GM12878 (cell line): ENCODE measurements at regions not wholly inside any gene's neighbourhood (a gene's known extent, or its start where the extent isn't known, plus 50 kb on each side); places are given as distances from the start of the nearest gene placed in this dataset.

ENCODE experiments used
- ATAC-seq: fragments of 200-7000 bp; cut with Tn5 transposase; 3 replicates; pipeline ENCODE4 v1.9.1; 2020; ENCODE audit warnings: mild to moderate bottlenecking, moderate library complexity
- BruUV-seq: library from RNA; stranded (reverse); fragments of 400-500 nt; replicated peaks from 2 replicates; lab custom pipeline; 2021; lab: Mats Ljungman, UMichigan
- CTCF ChIA-PET: fragments of 300-600 bp; sonication (Branson Sonifier 250); formaldehyde crosslinking; extraction: SDS; loops from one replicate; lab custom pipeline; 2021; ENCODE audit warnings: inconsistent platforms; lab: Yijun Ruan, JAX
- POLR2A ChIA-PET: fragments of 350-600 bp; formaldehyde crosslinking; extraction: SDS; loops from one replicate; lab custom pipeline; 2021; ENCODE audit warnings: inconsistent platforms; lab: Charles Lee
- RAD21 ChIA-PET: fragments of 300-600 bp; sonication (Branson Sonifier 250); formaldehyde crosslinking; loops from one replicate; lab custom pipeline; 2023; ENCODE audit warnings: antibody characterized with exemption; ENCODE audit not compliant: unreplicated experiment; lab: Charles Lee
- SMC1A ChIA-PET: fragments of 300-600 bp; sonication (Branson Sonifier 250); formaldehyde crosslinking; loops from one replicate; lab custom pipeline; 2023; ENCODE audit not compliant: unreplicated experiment, uncharacterized antibody; lab: Charles Lee
- DNase-seq: peaks from one replicate; pipeline ENCODE4 v3.0.0-alpha.2; 2011; ENCODE audit warnings: low read depth, low spot score
- FAIRE-seq: peaks from 3 replicates; lab custom pipeline; 2011; peaks lifted over from hg19 to GRCh38; lab: Jason Lieb, UNC
- H2AFZ ChIP-seq: 2 replicates; pipeline ENCODE4 v1.6.0; 2011; ENCODE audit warnings: low read depth, low read length, control low read depth; ENCODE audit not compliant: control insufficient read depth
- H3K27ac ChIP-seq: 2 replicates; pipeline ENCODE4 v1.5.1; 2011; ENCODE audit warnings: control low read depth; ENCODE audit not compliant: control insufficient read depth, insufficient read depth
- H3K27me3 ChIP-seq, 2 experiments: replicated peaks in 1 of 2; 2 replicates each; pipeline versions ENCODE4 v1.6.0 to v1.6.1; 2011; ENCODE audit warnings: low read length in 1 of 2; ENCODE audit not compliant: control insufficient read depth in 2 of 2, insufficient read depth in 2 of 2
- H3K36me3 ChIP-seq, 2 experiments: 2 replicates each; pipeline ENCODE4 v1.5.1; 2011; ENCODE audit warnings: low read length in 1 of 2; ENCODE audit not compliant: control insufficient read depth in 2 of 2, insufficient read depth in 2 of 2
- H3K4me1 ChIP-seq: 2 replicates; pipeline ENCODE4 v1.6.1; 2011; ENCODE audit warnings: mild to moderate bottlenecking, low read length, moderate library complexity, mixed read lengths; ENCODE audit not compliant: control insufficient read depth, insufficient read depth
- H3K4me2 ChIP-seq: 2 replicates; pipeline ENCODE4 v1.6.0; 2011; ENCODE audit warnings: control low read depth; ENCODE audit not compliant: control insufficient read depth, insufficient read depth
- H3K4me3 ChIP-seq: fragments of 200-600 bp; sonication (generic); 2 replicates; pipeline ENCODE4 v1.5.1; 2016
- H3K79me2 ChIP-seq: 2 replicates; pipeline ENCODE4 v1.6.0; 2011; ENCODE audit warnings: low read length; ENCODE audit not compliant: control insufficient read depth, insufficient read depth
- H3K9ac ChIP-seq: 2 replicates; pipeline ENCODE4 v1.8.0; 2011; ENCODE audit warnings: low read length, control low read depth, mixed read lengths; ENCODE audit not compliant: control insufficient read depth, insufficient read depth
- H3K9me3 ChIP-seq: replicated peaks from 3 replicates; pipeline ENCODE4 v1.5.1; 2011; ENCODE audit warnings: mild to moderate bottlenecking, low read length; ENCODE audit not compliant: control insufficient read depth, insufficient read depth
- H4K20me1 ChIP-seq: 2 replicates; pipeline ENCODE4 v1.6.0; 2011; ENCODE audit not compliant: control insufficient read depth, insufficient read depth
- CHD2 ChIP-seq: IDR thresholded peaks from 2 replicates; pipeline ENCODE4 v1.6.1; 2011; ENCODE audit warnings: low read depth, low read length, improper control_type of control experiment, borderline replicate concordance
- GATAD2B ChIP-seq: fragments of 450-650 bp; conservative IDR thresholded peaks from 2 replicates; pipeline ENCODE4 v1.6.1; 2017; ENCODE audit warnings: low read depth, mild to moderate bottlenecking, moderate library complexity
- MTA3 ChIP-seq: IDR thresholded peaks from 2 replicates; pipeline ENCODE4 v1.6.1; 2012; ENCODE audit warnings: low read length, inconsistent platforms, borderline replicate concordance
- MYC ChIP-seq: IDR thresholded peaks from 2 replicates; pipeline ENCODE4 v1.6.1; 2011; ENCODE audit warnings: mild to moderate bottlenecking, low read length, moderate library complexity, inconsistent platforms; ENCODE audit not compliant: insufficient read depth, insufficient replicate concordance, insufficient read length, severe bottlenecking
- NFIC ChIP-seq: IDR thresholded peaks from 2 replicates; pipeline ENCODE4 v1.6.1; 2012; ENCODE audit warnings: low read depth, mild to moderate bottlenecking, inconsistent platforms, low read length, moderate library complexity
- NR2C1 ChIP-seq: fragments of 450-650 bp; IDR thresholded peaks from 2 replicates; pipeline ENCODE4 v1.6.1; 2017; ENCODE audit warnings: antibody characterized with exemption, mild to moderate bottlenecking, moderate library complexity
- NRF1 ChIP-seq: conservative IDR thresholded peaks from 2 replicates; pipeline ENCODE4 v1.6.1; 2011; ENCODE audit warnings: mild to moderate bottlenecking, low read depth, low read length, improper control_type of control experiment
- SUZ12 ChIP-seq: fragments of 200-600 bp; sonication (generic); IDR thresholded peaks from one replicate; pipeline ENCODE4 v1.6.1; 2018; ENCODE audit warnings: antibody characterized with exemption, mild to moderate bottlenecking; ENCODE audit not compliant: unreplicated experiment
- TARDBP ChIP-seq: IDR thresholded peaks from 2 replicates; pipeline ENCODE4 v1.6.1; 2016; ENCODE audit warnings: borderline replicate concordance
- WGBS: methylation state at CpG from one replicate; pipeline ENCODE4 v1.1.6; 2016; ENCODE audit warnings: low lambda C conversion rate; ENCODE audit not compliant: insufficient replicate concordance, insufficient coverage; ENCODE audit errors: missing lambda C conversion rate; 5-methylcytosine and 5-hydroxymethylcytosine counted together
- in situ Hi-C: fragments of 300-500 bp; cut with MboI; formaldehyde crosslinking; loops from 9 replicates; pipeline ENCODE4 v1.14.3; 2018; ENCODE audit warnings: mixed read lengths
- intact Hi-C: fragments of 100-400 bp; cut with micrococcal nuclease; formaldehyde crosslinking; loops from one replicate; pipeline ENCODE4 v1.14.2; 2022; ENCODE audit not compliant: unreplicated experiment
- TF ChIP-seq, protein P1 (sequence below): fragments of 150-350 bp; IDR thresholded peaks from 2 replicates; pipeline ENCODE4 v1.6.1; 2014; ENCODE audit warnings: mild to moderate bottlenecking, low read depth, low read length
- TF ChIP-seq, protein P2 (sequence below): fragments of 450-650 bp; IDR thresholded peaks from 2 replicates; pipeline ENCODE4 v1.6.1; 2018; ENCODE audit warnings: borderline replicate concordance, mild to moderate bottlenecking; ENCODE audit not compliant: partially characterized antibody
- TF ChIP-seq, protein P3 (sequence below): fragments of 450-650 bp; IDR thresholded peaks from 2 replicates; pipeline ENCODE4 v1.6.1; 2017; ENCODE audit warnings: low read depth, mild to moderate bottlenecking, moderate library complexity

- no TSS peak for BruUV-seq
- SMC1A ChIA-PET = interaction anchor here (1.7 kb wide), 1 partner anchor 11 kb away, joined by 4 read pairs; no protein-coding TSS in a partner anchor
- DNase-seq (no peak), FAIRE-seq (no peak), ATAC-seq (no peak)
- Histone ChIP-seq H3K4me3 (no peak overlapping the region), H3K9me3 (no peaks in the 10 kb centered on the region), H3K9ac (no peak overlapping the region), H2AFZ (no peak overlapping the region), H3K27ac (no peak overlapping the region), H3K4me2 (no peak overlapping the region), H3K4me1 (no peaks in the 10 kb centered on the region), H3K79me2 (no peaks in the 10 kb centered on the region), H3K36me3 (no peaks in the 10 kb centered on the region), H4K20me1 (no peaks in the 10 kb centered on the region), H3K27me3 (no peaks in the 10 kb centered on the region)
- RAD21 ChIA-PET = no interaction called here
- 0% methylated on average over 1 of the region's 1 CpG for WGBS
- in situ Hi-C loops (no loop called here), intact Hi-C loops (no loop called here)
- CTCF ChIA-PET = interaction anchor here (0.6 kb wide), 1 partner anchor 666 kb away, joined by 4 read pairs; no protein-coding TSS in a partner anchor
- POLR2A ChIA-PET = interaction anchor here (1.0 kb wide), 1 partner anchor 9 kb away, joined by 3 read pairs; no protein-coding TSS in a partner anchor
- no peak for TF ChIP-seq TARDBP
- TF ChIP-seq NFIC = no peak
- TF ChIP-seq, all 136 proteins: peak for 0
Measured at GRCh38 chr4:74638001-74638400, 156.3 kb downstream of the BTC start.

- H3K79me2 ChIP-seq = no peaks in the 10 kb centered on the region
- DNase-seq (no peak), ATAC-seq (no peak), FAIRE-seq (no peak)
- H4K20me1 ChIP-seq = no peaks in the 10 kb centered on the region
- no peak overlapping the region for H3K4me3 ChIP-seq
- H3K27me3 ChIP-seq = no peaks in the 10 kb centered on the region
- SMC1A ChIA-PET = interaction anchor here (1.7 kb wide), 1 partner anchor 10 kb away, joined by 4 read pairs; no protein-coding TSS in a partner anchor
- H3K4me2 ChIP-seq = no peak overlapping the region
- no peaks in the 10 kb centered on the region for H3K4me1 ChIP-seq
- H3K9ac ChIP-seq = no peak overlapping the region
- no peak overlapping the region for H2AFZ ChIP-seq
- 28% methylated on average over 3 of the region's 3 CpGs for WGBS
- intact Hi-C loops = no loop called here
- POLR2A ChIA-PET = no interaction called here
- H3K9me3 ChIP-seq = no peaks in the 10 kb centered on the region
- RAD21 ChIA-PET = no interaction called here
- no peak overlapping the region for H3K27ac ChIP-seq
- H3K36me3 ChIP-seq = no peaks in the 10 kb centered on the region
- CTCF ChIA-PET = no interaction called here
- in situ Hi-C loops = no loop called here
- no TSS peak for BruUV-seq
- TF ChIP-seq, protein P1, sequence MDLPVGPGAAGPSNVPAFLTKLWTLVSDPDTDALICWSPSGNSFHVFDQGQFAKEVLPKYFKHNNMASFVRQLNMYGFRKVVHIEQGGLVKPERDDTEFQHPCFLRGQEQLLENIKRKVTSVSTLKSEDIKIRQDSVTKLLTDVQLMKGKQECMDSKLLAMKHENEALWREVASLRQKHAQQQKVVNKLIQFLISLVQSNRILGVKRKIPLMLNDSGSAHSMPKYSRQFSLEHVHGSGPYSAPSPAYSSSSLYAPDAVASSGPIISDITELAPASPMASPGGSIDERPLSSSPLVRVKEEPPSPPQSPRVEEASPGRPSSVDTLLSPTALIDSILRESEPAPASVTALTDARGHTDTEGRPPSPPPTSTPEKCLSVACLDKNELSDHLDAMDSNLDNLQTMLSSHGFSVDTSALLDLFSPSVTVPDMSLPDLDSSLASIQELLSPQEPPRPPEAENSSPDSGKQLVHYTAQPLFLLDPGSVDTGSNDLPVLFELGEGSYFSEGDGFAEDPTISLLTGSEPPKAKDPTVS = no peak
- TF ChIP-seq NRF1 (no peak), MTA3 (no peak), MYC (no peak), NR2C1 (no peak), GATAD2B (no peak), SUZ12 (no peak), CHD2 (no peak)
- TF ChIP-seq, protein P2, sequence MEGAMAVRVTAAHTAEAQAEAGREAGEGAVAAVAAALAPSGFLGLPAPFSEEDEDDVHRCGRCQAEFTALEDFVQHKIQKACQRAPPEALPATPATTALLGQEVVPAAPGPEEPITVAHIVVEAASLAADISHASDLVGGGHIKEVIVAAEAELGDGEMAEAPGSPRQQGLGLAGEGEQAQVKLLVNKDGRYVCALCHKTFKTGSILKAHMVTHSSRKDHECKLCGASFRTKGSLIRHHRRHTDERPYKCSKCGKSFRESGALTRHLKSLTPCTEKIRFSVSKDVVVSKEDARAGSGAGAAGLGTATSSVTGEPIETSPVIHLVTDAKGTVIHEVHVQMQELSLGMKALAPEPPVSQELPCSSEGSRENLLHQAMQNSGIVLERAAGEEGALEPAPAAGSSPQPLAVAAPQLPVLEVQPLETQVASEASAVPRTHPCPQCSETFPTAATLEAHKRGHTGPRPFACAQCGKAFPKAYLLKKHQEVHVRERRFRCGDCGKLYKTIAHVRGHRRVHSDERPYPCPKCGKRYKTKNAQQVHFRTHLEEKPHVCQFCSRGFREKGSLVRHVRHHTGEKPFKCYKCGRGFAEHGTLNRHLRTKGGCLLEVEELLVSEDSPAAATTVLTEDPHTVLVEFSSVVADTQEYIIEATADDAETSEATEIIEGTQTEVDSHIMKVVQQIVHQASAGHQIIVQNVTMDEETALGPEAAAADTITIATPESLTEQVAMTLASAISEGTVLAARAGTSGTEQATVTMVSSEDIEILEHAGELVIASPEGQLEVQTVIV = no peak
- TF ChIP-seq, protein P3, sequence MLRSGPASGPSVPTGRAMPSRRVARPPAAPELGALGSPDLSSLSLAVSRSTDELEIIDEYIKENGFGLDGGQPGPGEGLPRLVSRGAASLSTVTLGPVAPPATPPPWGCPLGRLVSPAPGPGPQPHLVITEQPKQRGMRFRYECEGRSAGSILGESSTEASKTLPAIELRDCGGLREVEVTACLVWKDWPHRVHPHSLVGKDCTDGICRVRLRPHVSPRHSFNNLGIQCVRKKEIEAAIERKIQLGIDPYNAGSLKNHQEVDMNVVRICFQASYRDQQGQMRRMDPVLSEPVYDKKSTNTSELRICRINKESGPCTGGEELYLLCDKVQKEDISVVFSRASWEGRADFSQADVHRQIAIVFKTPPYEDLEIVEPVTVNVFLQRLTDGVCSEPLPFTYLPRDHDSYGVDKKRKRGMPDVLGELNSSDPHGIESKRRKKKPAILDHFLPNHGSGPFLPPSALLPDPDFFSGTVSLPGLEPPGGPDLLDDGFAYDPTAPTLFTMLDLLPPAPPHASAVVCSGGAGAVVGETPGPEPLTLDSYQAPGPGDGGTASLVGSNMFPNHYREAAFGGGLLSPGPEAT = no peak
Measured at GRCh38 chr4:74638689-74639088, 155.6 kb downstream of the BTC start.
